HEK293 (cell line): ENCODE measurements at regions not wholly inside any gene's neighbourhood (a gene's known extent, or its start where the extent isn't known, plus 50 kb on each side); places are given as distances from the start of the nearest gene placed in this dataset.
"Not testable (repeated sequence)": the region's sequence is repeated elsewhere in the genome, so short reads cannot be mapped to it uniquely, and the experiment has no call there.

Experiments
- CTCF ChIA-PET: fragments of 350-600 bp; formaldehyde crosslinking; extraction: SDS; loops from one replicate; lab custom pipeline; 2021; ENCODE audit warnings: antibody characterized with exemption; lab: Yijun Ruan, JAX
- POLR2A ChIA-PET: fragments of 300-600 bp; formaldehyde crosslinking; extraction: SDS; loops from one replicate; lab custom pipeline; 2020; ENCODE audit warnings: antibody characterized with exemption, inconsistent platforms; lab: Yijun Ruan, JAX
- H3K27ac ChIP-seq: fragments of 200-500 bp; sonication (Bioruptor generic); 2 replicates; pipeline ENCODE4 v1.5.1; 2014; ENCODE audit warnings: low read depth, low read length, control low read depth, inconsistent platforms; ENCODE audit errors: extremely low read depth
- H3K36me3 ChIP-seq, 2 experiments: fragments of 200-500 bp in 1 of 2; sonication (Bioruptor generic) in 1 of 2; 1 replicate in 1 of 2; 2 replicates in 1 of 2; pipeline ENCODE4 v1.5.1; 2014 to 2017; ENCODE audit warnings: inconsistent platforms in 2 of 2, low read length in 2 of 2; ENCODE audit not compliant: control insufficient read depth in 2 of 2, insufficient read depth in 1 of 2
- H3K4me1 ChIP-seq: fragments of 200-500 bp; sonication (Bioruptor generic); 2 replicates; pipeline ENCODE4 v1.5.1; 2014; ENCODE audit warnings: mild to moderate bottlenecking, low read length, inconsistent platforms; ENCODE audit not compliant: control insufficient read depth, insufficient read depth
- H3K4me3 ChIP-seq: 2 replicates; pipeline ENCODE4 v1.5.1; 2011; ENCODE audit warnings: low read depth, mild to moderate bottlenecking, control low read depth, low read length, moderate library complexity
- H3K9me3 ChIP-seq: fragments of 200-500 bp; sonication (Bioruptor generic); 2 replicates; pipeline ENCODE4 v1.5.1; 2014; ENCODE audit warnings: low read depth, low read length, inconsistent platforms; ENCODE audit not compliant: control insufficient read depth, insufficient read depth
- INSM2 ChIP-seq: fragments of 450-650 bp; formaldehyde crosslinking; IDR thresholded peaks from 2 replicates; pipeline ENCODE4 v1.5.1; 2016; ENCODE audit warnings: missing biosample characterization, missing genetic modification characterization
- KLF1 ChIP-seq: fragments of 450-650 bp; formaldehyde crosslinking; IDR thresholded peaks from 2 replicates; pipeline ENCODE4 v1.5.1; 2016; ENCODE audit warnings: missing biosample characterization, missing genetic modification characterization
- MEIS1 ChIP-seq: sonication (generic); formaldehyde crosslinking; IDR thresholded peaks from 2 replicates; pipeline ENCODE4 v1.8.1; 2022; ENCODE audit warnings: missing genetic modification reagents, mild to moderate bottlenecking, borderline replicate concordance
- PBX3 ChIP-seq: sonication (generic); formaldehyde crosslinking; IDR thresholded peaks from 2 replicates; pipeline ENCODE4 v1.8.1; 2022; ENCODE audit warnings: mild to moderate bottlenecking, moderate library complexity, missing genetic modification reagents
- ZBTB48 ChIP-seq: fragments of 450-650 bp; formaldehyde crosslinking; IDR thresholded peaks from 2 replicates; pipeline ENCODE4 v1.5.1; 2016; ENCODE audit warnings: missing biosample characterization, missing genetic modification characterization
- ZEB2 ChIP-seq: fragments of 450-650 bp; formaldehyde crosslinking; IDR thresholded peaks from 2 replicates; pipeline ENCODE4 v1.5.1; 2016; ENCODE audit warnings: missing biosample characterization, missing genetic modification characterization
- ZFP69B ChIP-seq: fragments of 450-650 bp; formaldehyde crosslinking; IDR thresholded peaks from 2 replicates; pipeline ENCODE4 v1.5.1; 2016; ENCODE audit warnings: missing biosample characterization, missing genetic modification characterization
- ZNF146 ChIP-seq: fragments of 450-650 bp; formaldehyde crosslinking; IDR thresholded peaks from 2 replicates; pipeline ENCODE4 v1.5.1; 2016; ENCODE audit warnings: missing biosample characterization, missing genetic modification characterization
- ZNF169 ChIP-seq: fragments of 450-650 bp; formaldehyde crosslinking; IDR thresholded peaks from 2 replicates; pipeline ENCODE4 v1.5.1; 2016; ENCODE audit warnings: missing biosample characterization, missing genetic modification characterization
- ZNF174 ChIP-seq: fragments of 450-650 bp; formaldehyde crosslinking; IDR thresholded peaks from 2 replicates; pipeline ENCODE4 v1.5.0; 2017; ENCODE audit warnings: missing biosample characterization, mild to moderate bottlenecking, missing genetic modification characterization
- ZNF214 ChIP-seq: fragments of 450-650 bp; formaldehyde crosslinking; IDR thresholded peaks from 2 replicates; pipeline ENCODE4 v1.5.1; 2017; ENCODE audit warnings: missing biosample characterization, mild to moderate bottlenecking, missing genetic modification characterization, borderline replicate concordance
- ZNF248 ChIP-seq: fragments of 450-650 bp; formaldehyde crosslinking; IDR thresholded peaks from 2 replicates; pipeline ENCODE4 v1.5.1; 2017; ENCODE audit warnings: missing biosample characterization, missing genetic modification characterization
- ZNF280C ChIP-seq: fragments of 450-650 bp; formaldehyde crosslinking; IDR thresholded peaks from 2 replicates; pipeline ENCODE4 v1.5.1; 2016; ENCODE audit warnings: missing biosample characterization, missing genetic modification characterization
- ZNF37A ChIP-seq: fragments of 450-650 bp; IDR thresholded peaks from 2 replicates; pipeline ENCODE4 v1.5.1; 2018; ENCODE audit warnings: missing biosample characterization, missing genetic modification characterization
- ZNF48 ChIP-seq: fragments of 450-650 bp; formaldehyde crosslinking; IDR thresholded peaks from 2 replicates; pipeline ENCODE4 v1.5.1; 2016; ENCODE audit warnings: missing biosample characterization, missing genetic modification characterization
- ZNF529 ChIP-seq: fragments of 450-650 bp; formaldehyde crosslinking; IDR thresholded peaks from 2 replicates; pipeline ENCODE4 v1.5.1; 2017; ENCODE audit warnings: missing genetic modification characterization, missing biosample characterization; ENCODE audit not compliant: insufficient replicate concordance
- ZNF555 ChIP-seq: fragments of 450-650 bp; formaldehyde crosslinking; conservative IDR thresholded peaks from 2 replicates; pipeline ENCODE4 v1.5.1; 2017; ENCODE audit warnings: missing biosample characterization, mild to moderate bottlenecking, missing genetic modification characterization, inconsistent platforms
- ZNF558 ChIP-seq: fragments of 450-650 bp; formaldehyde crosslinking; IDR thresholded peaks from 2 replicates; pipeline ENCODE4 v1.5.1; 2016; ENCODE audit warnings: missing biosample characterization, missing genetic modification characterization
- ZNF596 ChIP-seq: fragments of 450-650 bp; IDR thresholded peaks from 2 replicates; pipeline ENCODE4 v1.5.0; 2018; ENCODE audit warnings: missing biosample characterization, mild to moderate bottlenecking, missing genetic modification characterization, moderate library complexity
- ZNF776 ChIP-seq: fragments of 450-650 bp; formaldehyde crosslinking; IDR thresholded peaks from 2 replicates; pipeline ENCODE4 v1.5.0; 2017; ENCODE audit warnings: missing biosample characterization, missing genetic modification characterization, borderline replicate concordance

GRCh38 chr2:59339121-59339836 is 1098.2 kb upstream of the FANCL start:
- no peak overlapping the region for H3K4me3 ChIP-seq
- CTCF ChIA-PET, result interaction anchor here (0.7 to 0.9 kb wide), 2 partner anchors 22 to 314 kb away, joined by 3 to 4 read pairs; no protein-coding TSS in a partner anchor
- H3K9me3 ChIP-seq, result no peaks in the 10 kb centered on the region
- POLR2A ChIA-PET, result no interaction called here
- no peaks in the 10 kb centered on the region for H3K36me3 ChIP-seq
- H3K27ac ChIP-seq, result no peak overlapping the region
- H3K4me1 ChIP-seq, result peaks cover 5% of the 10 kb centered on the region; the same call in 1 of the 2 replicates
- TF ChIP-seq ZNF558 (tag by site-specific recombination) (no peak), ZNF174 (tag by site-specific recombination) (no peak), ZNF214 (tag by site-specific recombination) (no peak), ZNF37A (tag by site-specific recombination) (no peak), INSM2 (no peak)

- no peaks in the 10 kb centered on the region for H3K4me1 ChIP-seq
- no peak overlapping the region for H3K4me3 ChIP-seq
- TF ChIP-seq ZNF248 (tag by site-specific recombination) (no peak), ZBTB48 (tag by site-specific recombination) (no peak), ZNF280C (tag by site-specific recombination) (no peak), ZNF48 (tag by site-specific recombination) (no peak), ZNF529 (no peak), ZNF596 (tag by site-specific recombination) (no peak), ZNF146 (tag by site-specific recombination) (no peak), ZNF169 (tag by site-specific recombination) (no peak), KLF1 (tag by site-specific recombination) (no peak), ZNF555 (tag by site-specific recombination) (no peak), ZEB2 (tag by site-specific recombination) (no peak), PBX3 (CRISPR knock-in tag) (no peak), ZFP69B (no peak), ZNF776 (tag by site-specific recombination) (no peak), MEIS1 (no peak)
- H3K27ac ChIP-seq, result no peak overlapping the region
- H3K36me3 ChIP-seq, result no peaks in the 10 kb centered on the region
- H3K9me3 ChIP-seq, result no peaks in the 10 kb centered on the region
- ChIA-PET POLR2A (no interaction called here), CTCF (no interaction called here)
Observed at GRCh38 chr2:59333007-59333406, 1091.9 kb upstream of the FANCL start.

- H3K27ac ChIP-seq, CTCF ChIA-PET, H3K9me3 ChIP-seq, H3K4me1 ChIP-seq, H3K4me3 ChIP-seq, H3K36me3 ChIP-seq, POLR2A ChIA-PET: not testable (repeated sequence)
Observed at GRCh38 chr2:59326581-59327365, 1085.6 kb upstream of the FANCL start.
